Caco-2 (cell line): ENCODE measurements at regions not wholly inside any gene's neighbourhood (a gene's known extent, or its start where the extent isn't known, plus 50 kb on each side); places are given as distances from the start of the nearest gene placed in this dataset.

ENCODE experiments used
- BruUV-seq: library from RNA; stranded (reverse); fragments of 400-500 nt; replicated peaks from 2 replicates; lab custom pipeline; 2021; lab: Mats Ljungman, UMichigan
- CTCF ChIA-PET: fragments of 300-600 bp; sonication (Branson Sonifier 250); formaldehyde crosslinking; loops from one replicate; lab custom pipeline; 2022; ENCODE audit warnings: antibody characterized with exemption; lab: Charles Lee
- POLR2A ChIA-PET: fragments of 300-600 bp; sonication (Branson Sonifier 250); formaldehyde crosslinking; loops from one replicate; lab custom pipeline; 2022; ENCODE audit warnings: antibody characterized with exemption; lab: Charles Lee
- DNase-seq, 2 experiments: peaks; one replicate each; pipeline versions ENCODE4 v3.0.0 to v3.0.0-alpha.2; 2020 to 2022
- H3K27me3 ChIP-seq: replicated peaks from 2 replicates; pipeline ENCODE4 v1.6.0; 2011; ENCODE audit warnings: low read length; ENCODE audit not compliant: control insufficient read depth, insufficient read depth
- H3K36me3 ChIP-seq: 2 replicates; pipeline ENCODE4 v1.5.1; 2011; ENCODE audit warnings: low read length; ENCODE audit not compliant: control insufficient read depth, insufficient read depth
- H3K4me1 ChIP-seq: fragments of 250-450 bp; sonication (Bioruptor Pico); 2 replicates; pipeline ENCODE4 v1.5.1; 2020; ENCODE audit warnings: mild to moderate bottlenecking
- H3K4me3 ChIP-seq: 2 replicates; pipeline ENCODE4 v1.5.1; 2011; ENCODE audit warnings: low read depth, mild to moderate bottlenecking, control low read depth, low read length
- H3K9me3 ChIP-seq: fragments of 250-450 bp; sonication (Bioruptor Pico); 2 replicates; pipeline ENCODE4 v1.5.1; 2020; ENCODE audit warnings: mild to moderate bottlenecking, moderate library complexity
- H3K27ac Mint-ChIP-seq: one replicate; pipeline ENCODE4 v1.8.0; 2022; ENCODE audit warnings: mixed read lengths; ENCODE audit not compliant: unreplicated experiment
- H3K27me3 Mint-ChIP-seq: one replicate; pipeline ENCODE4 v1.8.0; 2022; ENCODE audit warnings: mixed read lengths; ENCODE audit not compliant: insufficient read depth, unreplicated experiment
- H3K36me3 Mint-ChIP-seq: one replicate; pipeline ENCODE4 v1.8.0; 2022; ENCODE audit warnings: mild to moderate bottlenecking, mixed read lengths; ENCODE audit not compliant: insufficient read depth, unreplicated experiment
- H3K4me1 Mint-ChIP-seq: one replicate; pipeline ENCODE4 v1.8.0; 2022; ENCODE audit warnings: low read depth, mixed read lengths; ENCODE audit not compliant: unreplicated experiment
- H3K4me3 Mint-ChIP-seq: one replicate; pipeline ENCODE4 v1.8.0; 2022; ENCODE audit warnings: mild to moderate bottlenecking, moderate library complexity, mixed read lengths; ENCODE audit not compliant: unreplicated experiment
- H3K9me3 Mint-ChIP-seq: one replicate; pipeline ENCODE4 v1.8.0; 2022; ENCODE audit warnings: mixed read lengths; ENCODE audit not compliant: unreplicated experiment
- intact Hi-C: fragments of 100-400 bp; cut with micrococcal nuclease; formaldehyde crosslinking; loops from one replicate; pipeline ENCODE4 v1.10.0; 2022; ENCODE audit not compliant: unreplicated experiment
- TF ChIP-seq, protein P1 (sequence below), 2 experiments: fragments of 200-600 bp in 1 of 2; IDR thresholded peaks; 1 replicate in 1 of 2; 2 replicates in 1 of 2; pipeline versions ENCODE4 v1.5.1 to v1.8.0; 2011 to 2022; ENCODE audit warnings: antibody characterized with exemption in 1 of 2, control low read depth in 1 of 2, inconsistent platforms in 1 of 2, low read depth in 1 of 2, low read length in 1 of 2, mild to moderate bottlenecking in 1 of 2, moderate library complexity in 1 of 2; ENCODE audit not compliant: insufficient read depth in 1 of 2, severe bottlenecking in 1 of 2, unreplicated experiment in 1 of 2

GRCh38 chr22:27170491-27170890 lies 513.1 kb downstream of the MIAT start:
- intact Hi-C loops: no loop called here
- H3K9me3 Mint-ChIP-seq: no peaks in the 10 kb centered on the region
- ChIA-PET POLR2A (no interaction called here), CTCF (interaction anchor here (0.8 kb wide), 1 partner anchor 19 kb away, joined by 3 read pairs; no protein-coding TSS in a partner anchor)
- Histone ChIP-seq H3K36me3 (no peaks in the 10 kb centered on the region), H3K4me3 (no peak overlapping the region), H3K4me1 (no peaks in the 10 kb centered on the region), H3K27me3 (no peaks in the 10 kb centered on the region), H3K9me3 (no peaks in the 10 kb centered on the region)
- peaks cover 4% of the 10 kb centered on the region for H3K36me3 Mint-ChIP-seq
- H3K27ac Mint-ChIP-seq: no peak overlapping the region
- TF ChIP-seq, protein P1, sequence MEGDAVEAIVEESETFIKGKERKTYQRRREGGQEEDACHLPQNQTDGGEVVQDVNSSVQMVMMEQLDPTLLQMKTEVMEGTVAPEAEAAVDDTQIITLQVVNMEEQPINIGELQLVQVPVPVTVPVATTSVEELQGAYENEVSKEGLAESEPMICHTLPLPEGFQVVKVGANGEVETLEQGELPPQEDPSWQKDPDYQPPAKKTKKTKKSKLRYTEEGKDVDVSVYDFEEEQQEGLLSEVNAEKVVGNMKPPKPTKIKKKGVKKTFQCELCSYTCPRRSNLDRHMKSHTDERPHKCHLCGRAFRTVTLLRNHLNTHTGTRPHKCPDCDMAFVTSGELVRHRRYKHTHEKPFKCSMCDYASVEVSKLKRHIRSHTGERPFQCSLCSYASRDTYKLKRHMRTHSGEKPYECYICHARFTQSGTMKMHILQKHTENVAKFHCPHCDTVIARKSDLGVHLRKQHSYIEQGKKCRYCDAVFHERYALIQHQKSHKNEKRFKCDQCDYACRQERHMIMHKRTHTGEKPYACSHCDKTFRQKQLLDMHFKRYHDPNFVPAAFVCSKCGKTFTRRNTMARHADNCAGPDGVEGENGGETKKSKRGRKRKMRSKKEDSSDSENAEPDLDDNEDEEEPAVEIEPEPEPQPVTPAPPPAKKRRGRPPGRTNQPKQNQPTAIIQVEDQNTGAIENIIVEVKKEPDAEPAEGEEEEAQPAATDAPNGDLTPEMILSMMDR (IDR thresholded peaks at IDR 0.05; ENCODE audit: insufficient read depth in 1 of 2, low read depth in 1 of 2, low read length in 1 of 2, severe bottlenecking in 1 of 2, unreplicated experiment in 1 of 2): no peak
- no peaks in the 10 kb centered on the region for H3K4me1 Mint-ChIP-seq
- BruUV-seq: no TSS peak
- no peak for DNase-seq
- H3K4me3 Mint-ChIP-seq: no peak overlapping the region
- no peaks in the 10 kb centered on the region for H3K27me3 Mint-ChIP-seq

DNA sequence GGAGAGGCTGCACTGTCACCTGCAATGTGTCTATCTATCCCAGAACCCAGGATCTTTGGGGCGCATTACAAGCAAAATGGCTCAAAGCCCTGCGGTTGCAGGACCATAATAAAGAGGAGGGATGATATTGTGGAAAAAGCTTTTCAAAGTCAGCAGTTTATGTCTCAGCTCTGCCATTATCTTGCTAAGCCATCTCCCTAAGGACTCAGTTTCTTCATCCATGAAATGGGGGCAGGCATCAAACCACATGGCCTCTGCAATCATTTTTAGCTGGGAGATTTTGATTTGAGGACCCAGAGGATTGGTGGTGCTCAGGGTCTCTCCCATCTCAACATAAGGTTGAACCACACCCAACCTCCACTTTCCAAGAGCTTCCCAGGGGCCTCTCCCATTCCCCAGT lies 513.8 kb downstream of the MIAT start:
- H3K9me3 ChIP-seq: no peaks in the 10 kb centered on the region
- no peak for DNase-seq
- H3K4me1 ChIP-seq: no peaks in the 10 kb centered on the region
- Mint-ChIP-seq H3K36me3 (peaks cover 4% of the 10 kb centered on the region), H3K4me1 (no peaks in the 10 kb centered on the region), H3K27me3 (peaks cover 5% of the 10 kb centered on the region), H3K9me3 (no peaks in the 10 kb centered on the region), H3K4me3 (no peak overlapping the region), H3K27ac (no peak overlapping the region)
- BruUV-seq: no TSS peak
- CTCF ChIA-PET: no interaction called here
- no peak overlapping the region for H3K4me3 ChIP-seq
- H3K27me3 ChIP-seq: no peaks in the 10 kb centered on the region
- POLR2A ChIA-PET: no interaction called here
- TF ChIP-seq, protein P1 (IDR thresholded peaks at IDR 0.05; ENCODE audit: insufficient read depth in 1 of 2, low read depth in 1 of 2, low read length in 1 of 2, severe bottlenecking in 1 of 2, unreplicated experiment in 1 of 2): no peak
- no peaks in the 10 kb centered on the region for H3K36me3 ChIP-seq
- intact Hi-C loops: no loop called here

GRCh38 chr22:27173530-27173929 lies 516.1 kb downstream of the MIAT start:
- TF ChIP-seq, protein P1 (IDR thresholded peaks at IDR 0.05; ENCODE audit: insufficient read depth in 1 of 2, low read depth in 1 of 2, low read length in 1 of 2, severe bottlenecking in 1 of 2, unreplicated experiment in 1 of 2): no peak
- no peaks in the 10 kb centered on the region for H3K4me1 ChIP-seq
- DNase-seq: no peak
- no peak overlapping the region for H3K4me3 ChIP-seq
- ChIA-PET CTCF (no interaction called here), POLR2A (no interaction called here)
- peaks cover 4% of the 10 kb centered on the region for H3K36me3 Mint-ChIP-seq
- H3K27ac Mint-ChIP-seq: no peak overlapping the region
- H3K36me3 ChIP-seq: no peaks in the 10 kb centered on the region
- no TSS peak for BruUV-seq
- peaks cover 5% of the 10 kb centered on the region for H3K27me3 Mint-ChIP-seq
- no peaks in the 10 kb centered on the region for H3K27me3 ChIP-seq
- no peaks in the 10 kb centered on the region for H3K4me1 Mint-ChIP-seq
- intact Hi-C loops: no loop called here
- H3K4me3 Mint-ChIP-seq: no peak overlapping the region
- H3K9me3 ChIP-seq: no peaks in the 10 kb centered on the region
- no peaks in the 10 kb centered on the region for H3K9me3 Mint-ChIP-seq
